Right atrium auricular region (tissue), 2 donors: ENCODE measurements at regions not wholly inside any gene's neighbourhood (a gene's known extent, or its start where the extent isn't known, plus 50 kb on each side); places are given as distances from the start of the nearest gene placed in this dataset.
"Not testable (repeated sequence)": the region's sequence is repeated elsewhere in the genome, so short reads cannot be mapped to it uniquely, and the experiment has no call there.

Source experiments
- DNase-seq: peaks from one replicate; pipeline ENCODE4 v3.0.0-alpha.2; 2019; ENCODE audit warnings: low spot score
- H3K27ac ChIP-seq, 2 donors: fragments of 200-600 bp; sonication (generic); 1 replicate in 1 of 2; 2 replicates in 1 of 2; pipeline ENCODE4 v1.5.1; 2016 to 2019
- H3K27me3 ChIP-seq, 2 donors: fragments of 200-600 bp; sonication (generic); one replicate each; pipeline versions ENCODE4 v1.5.1 to v1.6.0; 2017 to 2019
- H3K36me3 ChIP-seq: fragments of 200-600 bp; sonication (generic); one replicate; pipeline ENCODE4 v1.5.1; 2016
- H3K4me1 ChIP-seq, 2 donors: fragments of 200-600 bp; sonication (generic); one replicate each; pipeline versions ENCODE4 v1.5.1 to v1.6.0; 2017 to 2019
- H3K4me3 ChIP-seq, 2 donors: fragments of 200-600 bp; sonication (generic); 1 replicate in 1 of 2; 2 replicates in 1 of 2; pipeline ENCODE4 v1.5.1; 2017 to 2019; ENCODE audit warnings: mild to moderate bottlenecking in 1 of 2, moderate library complexity in 1 of 2
- H3K9me3 ChIP-seq, 2 donors: fragments of 200-600 bp; sonication (generic); one replicate each; pipeline ENCODE4 v1.5.1; 2019
- CTCF ChIP-seq, 2 donors: fragments of 200-600 bp; sonication (generic); IDR thresholded peaks; one replicate each; pipeline ENCODE4 v1.5.1; 2019; ENCODE audit warnings: antibody characterized with exemption in 2 of 2

DNA sequence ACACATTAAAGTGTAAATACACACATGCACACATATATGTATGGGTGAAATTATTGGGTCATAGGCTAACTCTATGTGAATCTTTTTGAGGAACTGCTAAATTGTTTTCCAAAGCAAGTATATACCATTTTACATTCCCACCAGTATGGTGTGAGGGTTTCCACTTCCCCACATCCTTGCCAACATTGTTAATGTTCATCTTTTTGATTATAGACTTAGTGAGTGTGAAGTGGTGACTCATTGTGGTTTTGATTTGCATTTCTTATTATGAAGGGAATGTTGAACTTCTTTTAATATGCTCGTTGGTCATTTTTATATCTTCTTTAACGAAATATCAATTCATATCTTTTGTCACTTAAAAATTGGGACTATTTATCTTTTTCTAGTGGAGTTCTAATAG is 181.8 kb upstream of the GCFC2 start:
- no peaks in the 10 kb centered on the region for H3K4me1 ChIP-seq
- H3K4me3 ChIP-seq, result no peak overlapping the region
- no peaks in the 10 kb centered on the region for H3K36me3 ChIP-seq
- H3K27ac ChIP-seq, result no peak overlapping the region
- no peaks in the 10 kb centered on the region for H3K27me3 ChIP-seq
- H3K9me3 ChIP-seq, result no peaks in the 10 kb centered on the region
- TF ChIP-seq CTCF (IDR thresholded peaks at IDR 0.05), result no peak
- DNase-seq, result no peak

- no peaks in the 10 kb centered on the region for H3K9me3 ChIP-seq
- no peaks in the 10 kb centered on the region for H3K27me3 ChIP-seq
- no peak overlapping the region for H3K4me3 ChIP-seq
- H3K27ac ChIP-seq, result no peak overlapping the region
- H3K4me1 ChIP-seq, result no peaks in the 10 kb centered on the region
- TF ChIP-seq CTCF (IDR thresholded peaks at IDR 0.05), result no peak
- no peak for DNase-seq
- H3K36me3 ChIP-seq, result no peaks in the 10 kb centered on the region
These were observed 171.8 kb upstream of the GCFC2 start for GRCh38 chr2:75882530-75882929.

DNA sequence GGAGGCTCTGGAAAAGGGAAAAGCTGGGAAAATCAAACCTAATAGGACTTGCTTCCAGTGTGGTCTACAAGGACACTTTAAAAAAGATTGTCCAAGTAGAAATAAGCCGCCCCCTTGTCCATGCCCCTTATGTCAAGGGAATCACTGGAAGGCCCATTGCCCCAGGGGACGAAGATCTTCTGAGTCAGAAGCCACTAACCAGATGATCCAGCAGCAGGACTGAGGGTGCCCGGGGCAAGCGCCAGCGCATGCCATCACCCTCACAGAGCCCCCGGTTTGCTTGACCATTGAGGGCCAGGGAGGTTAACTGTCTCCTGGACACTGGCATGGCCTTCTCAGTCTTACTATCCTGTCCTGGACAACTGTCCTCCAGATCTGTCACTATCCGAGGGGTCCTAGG is 164.9 kb upstream of the GCFC2 start:
- H3K4me3 ChIP-seq, DNase-seq, H3K27ac ChIP-seq, H3K9me3 ChIP-seq, H3K36me3 ChIP-seq, H3K27me3 ChIP-seq, H3K4me1 ChIP-seq: not testable (repeated sequence)

DNA sequence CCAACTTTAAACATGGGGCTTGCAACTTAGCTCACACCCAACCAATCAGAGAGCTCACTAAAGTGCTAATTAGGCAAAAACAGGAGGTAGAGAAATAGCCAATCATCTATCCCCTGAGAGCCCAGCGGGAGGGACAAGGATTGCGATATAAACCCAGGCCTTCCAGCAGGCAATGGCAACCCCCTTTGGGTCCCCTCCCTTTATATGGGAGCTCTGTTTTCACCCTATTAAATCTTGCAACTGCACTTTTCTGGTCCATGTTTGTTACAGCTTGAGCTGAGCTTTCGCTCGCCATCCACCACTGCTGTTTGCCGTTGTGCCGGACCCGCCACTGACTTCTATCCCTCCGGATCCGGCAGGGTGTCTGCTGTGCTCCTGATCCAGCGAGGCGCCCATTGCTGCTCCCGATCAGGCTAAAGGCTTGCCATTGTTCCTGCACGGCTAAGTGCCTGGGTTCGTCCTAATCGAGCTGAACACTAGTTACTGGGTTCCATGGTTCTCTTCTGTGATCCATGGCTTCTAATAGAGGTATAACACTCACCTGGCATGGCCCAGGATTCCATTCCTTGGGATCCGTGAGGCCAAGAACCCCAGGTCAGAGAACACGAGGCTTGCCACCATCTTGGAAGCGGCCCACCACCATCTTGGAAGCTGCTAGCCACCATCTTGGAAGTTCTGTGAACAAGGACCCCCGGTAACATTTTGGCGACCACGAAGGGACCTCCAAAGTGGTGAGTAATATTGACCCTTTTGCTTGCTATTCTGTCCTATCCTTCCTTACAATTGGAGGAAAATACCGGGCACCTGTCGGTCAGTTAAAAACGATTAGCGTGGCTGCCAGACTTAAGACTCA is 161.3 kb upstream of the GCFC2 start:
- not testable (repeated sequence) for DNase-seq, H3K27me3 ChIP-seq, H3K27ac ChIP-seq, H3K4me1 ChIP-seq, H3K4me3 ChIP-seq, H3K36me3 ChIP-seq, H3K9me3 ChIP-seq

GRCh38 chr2:75870651-75871137 is 160.0 kb upstream of the GCFC2 start:
- no peaks in the 10 kb centered on the region for H3K36me3 ChIP-seq
- no peak for DNase-seq
- H3K4me1 ChIP-seq, result no peaks in the 10 kb centered on the region
- H3K27ac ChIP-seq, result no peak overlapping the region
- TF ChIP-seq CTCF (IDR thresholded peaks at IDR 0.05), result no peak
- H3K27me3 ChIP-seq, result no peaks in the 10 kb centered on the region
- no peaks in the 10 kb centered on the region for H3K9me3 ChIP-seq
- no peak overlapping the region for H3K4me3 ChIP-seq

- no peak for TF ChIP-seq CTCF (IDR thresholded peaks at IDR 0.05)
These were observed 159.4 kb upstream of the GCFC2 start for GRCh38 chr2:75870133-75870532.

DNA sequence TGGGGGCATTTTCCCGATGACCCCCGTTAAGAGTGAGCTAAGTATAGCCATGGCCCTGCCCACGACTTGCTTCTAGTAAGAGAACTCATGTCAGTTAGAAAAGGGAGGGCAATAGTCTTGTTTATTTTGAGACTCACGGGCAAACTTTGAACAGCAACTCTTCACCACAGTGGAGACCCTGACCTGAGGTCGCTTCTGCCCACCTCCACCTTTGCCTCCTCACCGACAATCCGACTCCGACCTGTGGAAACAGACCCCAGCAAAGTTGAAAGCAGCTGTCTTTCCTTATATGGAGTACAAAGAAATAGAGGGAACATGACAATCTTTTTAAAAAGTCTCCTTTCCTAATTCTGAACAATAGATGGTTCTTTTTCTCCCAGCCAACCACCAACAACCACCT is 155.0 kb upstream of the GCFC2 start:
- TF ChIP-seq CTCF (IDR thresholded peaks at IDR 0.05), result no peak
- DNase-seq, result no peak
- H3K4me3 ChIP-seq, result no peak overlapping the region

More at GRCh38 chr2:75870133-75870532, 159.4 kb upstream of the GCFC2 start:
- no peak for DNase-seq
- Histone ChIP-seq H3K4me3 (no peak overlapping the region), H3K27me3 (no peaks in the 10 kb centered on the region), H3K27ac (no peak overlapping the region), H3K4me1 (no peaks in the 10 kb centered on the region), H3K9me3 (no peaks in the 10 kb centered on the region), H3K36me3 (no peaks in the 10 kb centered on the region)

More for the DNA sequence above, 155.0 kb upstream of the GCFC2 start:
- Histone ChIP-seq H3K27me3 (no peaks in the 10 kb centered on the region), H3K27ac (no peak overlapping the region), H3K4me1 (no peaks in the 10 kb centered on the region), H3K9me3 (no peaks in the 10 kb centered on the region), H3K36me3 (no peaks in the 10 kb centered on the region)
